Epithelial cell of prostate (primary cell): ENCODE measurements at regions not wholly inside any gene's neighbourhood (a gene's known extent, or its start where the extent isn't known, plus 50 kb on each side); places are given as distances from the start of the nearest gene placed in this dataset.

Source experiments
- DNase-seq: peaks from one replicate; pipeline ENCODE4 v3.0.0-alpha.2; 2011; ENCODE audit warnings: low read depth, low spot score
- H3K27ac ChIP-seq: fragments of 450-650 bp; 2 replicates; pipeline ENCODE4 v1.5.1; 2017; ENCODE audit warnings: mild to moderate bottlenecking

DNA sequence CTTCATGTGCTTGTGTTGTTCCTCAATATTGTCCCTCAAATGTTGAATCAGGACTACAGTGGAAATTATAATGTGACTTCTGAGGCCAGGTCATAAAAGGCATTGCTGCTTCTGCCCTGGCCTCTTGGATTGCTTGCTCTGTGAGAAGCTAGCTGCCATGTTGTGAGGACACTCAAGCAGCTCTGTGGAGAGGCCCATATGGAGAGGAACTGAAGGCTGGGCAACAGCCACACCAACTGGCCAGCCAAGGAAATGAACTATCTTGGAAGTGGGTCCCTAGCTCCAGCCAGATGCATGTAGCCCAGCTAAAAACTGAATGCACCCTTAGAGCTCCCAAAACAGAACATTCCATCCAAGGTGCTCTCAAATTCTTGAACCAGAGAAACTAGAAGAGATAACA lies 282.6 kb downstream of the BMP7 start:
- no peak overlapping the region for H3K27ac ChIP-seq
- DNase-seq = no peak

DNA sequence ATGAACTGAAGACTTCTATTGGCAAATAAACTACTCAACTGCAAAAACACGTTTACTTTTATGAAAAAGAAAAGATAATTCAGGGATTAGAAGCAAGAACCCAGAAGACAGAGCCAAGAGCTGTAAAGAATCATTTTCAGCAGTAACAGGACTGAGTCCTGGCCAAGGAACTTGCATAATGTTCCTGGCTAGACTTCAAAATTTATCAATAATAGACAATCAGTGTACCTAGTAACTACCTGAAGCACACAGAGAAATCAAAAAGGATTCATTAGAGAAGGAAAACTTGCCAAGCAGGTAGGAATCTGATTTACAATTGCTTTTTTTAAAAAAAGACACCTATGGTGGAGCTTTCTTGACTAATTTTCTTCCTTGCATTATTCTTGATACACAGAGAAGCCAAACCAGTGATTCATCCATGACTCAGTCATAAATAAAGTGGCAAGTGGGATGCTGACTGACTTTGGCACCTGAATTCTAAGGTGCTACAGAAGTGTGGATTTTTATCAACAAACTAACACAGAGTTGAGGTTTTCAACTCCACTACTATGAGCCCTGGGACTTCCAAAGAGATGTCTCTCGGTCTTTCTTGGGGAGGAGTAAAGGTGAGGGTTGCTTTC lies 281.3 kb downstream of the BMP7 start:
- DNase-seq = no peak

DNA sequence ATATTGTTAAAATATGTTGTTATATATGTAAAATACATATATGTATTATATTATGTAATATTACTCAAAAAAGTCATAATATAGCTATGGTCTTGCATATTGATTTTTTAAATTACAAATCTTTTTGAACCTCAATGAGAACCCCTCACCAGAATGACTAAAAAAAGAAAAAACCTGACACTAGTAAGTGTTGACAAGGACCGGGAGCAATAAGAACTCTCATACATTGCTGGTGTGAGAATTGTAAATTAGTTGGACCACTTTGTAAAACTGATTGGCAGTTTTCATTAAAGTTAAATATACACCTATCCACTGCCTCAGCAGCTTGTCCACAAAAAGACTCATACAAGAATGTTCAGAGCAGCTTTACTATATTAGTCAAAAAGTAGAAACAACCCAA lies 280.0 kb downstream of the BMP7 start:
- no peak overlapping the region for H3K27ac ChIP-seq
- no peak for DNase-seq

More for the DNA sequence above, 281.3 kb downstream of the BMP7 start:
- no peak overlapping the region for H3K27ac ChIP-seq

DNA sequence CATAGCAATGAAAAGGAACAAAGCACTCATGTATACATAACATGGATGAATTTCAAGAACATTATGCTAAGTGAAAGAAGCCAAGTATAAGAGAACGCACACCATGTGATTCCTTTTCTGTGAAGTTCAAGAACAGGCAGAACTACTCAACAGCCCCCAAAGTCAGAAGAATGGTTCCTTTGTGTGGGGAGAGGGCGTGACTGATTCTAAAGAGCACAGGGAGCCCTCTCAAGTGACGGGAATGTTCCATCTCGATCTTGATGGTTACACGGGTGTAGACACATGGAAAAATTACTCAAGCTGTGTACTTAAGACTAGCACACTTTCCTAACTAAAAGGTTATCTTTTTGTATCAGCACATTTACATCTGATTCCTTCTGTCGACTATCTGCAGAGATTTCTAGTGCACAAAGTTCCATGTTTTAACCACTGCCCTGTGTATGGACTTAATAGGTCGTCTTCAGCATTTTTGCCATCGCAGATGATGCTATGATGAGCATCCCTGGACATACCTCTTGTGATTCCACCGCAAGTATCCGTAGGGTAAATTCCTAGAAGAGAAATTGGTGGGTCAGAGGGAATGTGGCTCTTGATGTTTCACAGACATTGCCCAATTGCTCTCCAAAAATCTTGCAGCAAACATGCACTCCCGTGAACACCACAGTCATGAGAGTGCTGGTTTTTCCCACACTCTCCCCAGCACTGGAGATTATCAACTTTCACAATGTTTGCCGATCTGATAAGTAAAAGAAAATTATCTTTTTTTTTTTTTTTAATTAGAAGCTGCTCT lies 279.3 kb downstream of the BMP7 start:
- no peak overlapping the region for H3K27ac ChIP-seq
- DNase-seq = no peak

DNA sequence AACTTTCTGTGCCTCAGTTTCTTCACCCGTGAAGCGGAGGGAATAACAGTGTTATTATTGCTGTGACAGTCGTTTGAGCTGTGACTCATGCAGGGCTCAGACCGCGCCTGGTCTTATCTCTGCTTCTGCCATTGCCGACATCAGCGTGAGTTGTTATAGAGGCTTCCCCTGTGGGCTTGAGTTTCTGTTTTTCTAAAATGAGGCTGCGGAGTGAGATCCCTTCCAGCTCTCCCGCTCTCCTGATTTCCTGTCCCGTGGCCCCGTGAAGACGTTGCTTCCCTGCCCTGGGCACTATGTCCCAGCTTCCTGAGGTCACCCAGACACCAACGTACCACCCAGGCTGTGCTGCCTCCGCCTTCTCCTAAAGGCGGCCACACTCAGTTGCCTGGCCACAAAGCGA lies 278.5 kb downstream of the BMP7 start:
- no peak for DNase-seq
- H3K27ac ChIP-seq = no peak overlapping the region

DNA sequence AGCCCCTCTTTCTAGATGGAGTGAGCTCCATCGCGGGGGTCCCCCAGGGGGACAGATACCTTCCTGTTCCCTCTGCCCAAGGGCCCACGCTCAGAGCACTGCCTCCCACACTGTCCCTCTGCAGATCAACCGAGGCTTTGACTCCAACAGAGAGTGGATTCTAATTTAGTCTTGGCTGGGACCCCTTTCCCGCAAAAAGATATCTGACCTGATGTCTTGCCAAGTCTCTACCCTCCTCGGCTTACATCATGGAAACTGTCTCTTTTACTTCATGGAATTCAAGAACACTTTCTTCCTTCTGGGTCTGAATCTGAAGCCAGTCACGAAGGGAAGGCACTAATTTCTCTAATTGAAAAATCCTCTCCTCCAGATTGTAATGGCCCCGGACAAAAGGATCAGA lies 278.0 kb downstream of the BMP7 start:
- no peak overlapping the region for H3K27ac ChIP-seq

DNA sequence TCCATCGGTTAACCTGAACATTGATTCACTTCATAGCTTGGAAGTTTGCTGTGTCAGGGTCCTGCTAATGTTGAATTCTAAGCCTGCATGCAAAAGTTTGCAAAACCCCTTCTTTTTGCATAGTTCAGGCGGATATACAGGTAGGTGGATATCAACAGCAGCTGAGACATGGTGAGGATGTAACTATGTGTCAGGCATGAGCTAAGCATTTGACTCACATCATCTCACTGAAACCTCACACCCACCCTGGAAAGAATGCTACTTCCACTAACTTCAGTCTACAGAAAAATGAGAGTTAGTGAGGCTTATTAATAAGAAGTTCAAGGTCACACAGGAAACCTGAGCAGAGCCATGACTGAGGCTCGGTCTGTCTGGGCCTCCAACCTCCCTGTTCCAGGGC lies 276.9 kb downstream of the BMP7 start:
- H3K27ac ChIP-seq = no peak overlapping the region
- no peak for DNase-seq

More for the DNA sequence above, 278.0 kb downstream of the BMP7 start:
- no peak for DNase-seq

DNA sequence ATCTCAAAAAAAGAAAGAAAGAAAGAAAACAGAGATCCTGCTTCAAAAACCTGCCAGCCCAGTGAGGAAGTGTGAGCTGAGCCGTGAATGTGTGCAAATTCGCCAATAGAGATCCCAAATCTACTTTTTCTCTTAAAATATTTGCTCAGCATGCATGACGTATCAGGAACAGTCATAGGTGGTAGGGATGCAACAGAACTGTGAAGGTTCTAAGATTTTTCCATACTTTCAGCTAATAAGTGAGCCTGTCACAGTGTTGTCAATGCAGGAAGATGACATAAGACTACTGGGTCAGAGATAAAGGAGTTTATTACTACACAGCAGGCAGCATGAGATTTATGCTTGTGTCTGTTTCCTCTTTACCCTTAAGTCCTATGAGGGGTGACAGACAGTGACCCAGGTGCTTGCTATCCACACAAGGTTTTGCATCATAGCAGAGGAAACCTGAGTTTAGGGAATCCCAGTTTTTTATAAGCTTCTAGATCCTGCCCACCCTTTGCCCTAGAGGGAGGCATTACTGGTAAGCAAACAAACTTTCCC lies 273.4 kb downstream of the BMP7 start:
- DNase-seq = no peak

DNA sequence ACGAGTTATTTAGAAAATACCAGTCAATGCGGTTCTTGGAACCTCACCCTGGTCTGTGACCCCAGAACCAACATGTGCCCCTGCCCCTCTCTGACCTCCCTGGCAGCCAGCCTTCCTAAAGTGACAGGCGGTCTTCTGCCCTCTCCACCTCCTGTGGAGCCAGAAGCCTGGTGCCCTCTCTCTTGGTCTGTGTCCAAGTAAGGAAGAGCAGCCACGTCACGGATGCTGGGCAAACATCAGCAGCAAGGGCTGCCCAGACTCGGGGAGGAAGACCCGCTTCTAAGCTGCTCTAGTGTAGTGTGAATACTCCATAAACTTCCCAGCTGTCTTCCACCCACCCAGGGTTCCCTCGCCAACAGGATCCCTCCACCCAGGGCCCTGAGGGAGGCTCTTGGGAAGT lies 272.4 kb downstream of the BMP7 start:
- DNase-seq = no peak
- no peak overlapping the region for H3K27ac ChIP-seq

More for the DNA sequence above, 273.4 kb downstream of the BMP7 start:
- no peak overlapping the region for H3K27ac ChIP-seq

DNA sequence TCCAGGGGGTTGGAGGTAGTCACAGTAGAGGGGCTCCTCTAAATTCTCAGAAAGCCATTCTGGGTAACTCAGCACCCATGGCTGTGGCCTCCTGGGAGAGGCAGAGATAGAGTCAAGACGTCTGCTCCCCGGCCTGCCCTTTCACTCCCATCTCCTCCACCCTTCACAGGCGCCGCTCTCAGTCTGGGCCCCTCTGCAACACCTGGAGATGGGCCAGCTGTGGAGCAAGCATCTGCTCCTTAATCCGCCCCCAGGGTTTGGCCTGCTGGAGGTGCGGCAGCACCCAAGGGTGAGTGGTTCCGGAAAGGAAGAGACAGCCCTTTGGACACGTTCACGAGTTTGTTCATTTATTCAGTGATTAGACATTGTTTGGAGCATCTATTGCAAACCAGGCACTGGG lies 271.3 kb downstream of the BMP7 start:
- no peak overlapping the region for H3K27ac ChIP-seq
- DNase-seq = no peak

DNA sequence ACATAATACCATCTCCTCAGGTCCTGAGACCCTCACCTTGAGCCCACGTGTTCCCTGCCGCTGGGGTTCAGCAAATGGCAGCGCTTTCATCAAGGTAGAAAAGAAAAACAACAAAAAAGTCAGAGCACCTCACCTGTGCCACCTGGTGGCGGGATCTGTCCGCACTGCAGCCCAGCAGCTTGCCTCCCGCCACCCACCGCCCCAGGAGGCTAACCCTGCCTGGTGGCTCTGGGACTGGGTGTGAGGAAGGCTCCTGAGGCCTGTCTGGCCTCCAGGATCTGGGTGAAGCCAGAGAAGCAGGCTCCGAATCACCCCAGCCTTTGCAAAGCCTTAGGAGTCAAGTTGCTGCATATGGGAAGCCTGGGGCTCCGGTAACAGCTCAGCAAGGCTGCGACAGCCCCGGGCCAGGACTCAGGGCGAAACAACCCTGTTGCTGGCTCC lies 270.8 kb downstream of the BMP7 start:
- no peak overlapping the region for H3K27ac ChIP-seq
- DNase-seq = no peak

DNA sequence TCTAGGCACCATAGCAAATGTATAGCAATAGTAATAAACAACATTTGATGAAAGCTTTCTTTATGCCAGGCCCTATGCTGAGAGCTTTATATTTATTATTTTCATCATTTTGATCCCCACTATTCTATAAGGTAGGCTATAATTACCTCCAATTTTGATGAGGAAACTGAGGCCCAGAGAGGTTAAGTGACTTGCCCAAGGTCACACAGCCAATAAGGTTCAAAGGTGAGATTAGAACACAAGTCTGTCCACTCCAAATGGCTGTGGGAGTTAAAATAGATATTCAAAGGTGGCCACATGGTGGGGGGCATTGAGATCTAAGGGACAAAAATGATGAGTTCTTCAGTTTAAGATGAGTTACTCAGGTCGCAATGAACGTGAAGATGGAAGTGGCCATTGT lies 269.9 kb downstream of the BMP7 start:
- no peak for DNase-seq
- no peak overlapping the region for H3K27ac ChIP-seq

DNA sequence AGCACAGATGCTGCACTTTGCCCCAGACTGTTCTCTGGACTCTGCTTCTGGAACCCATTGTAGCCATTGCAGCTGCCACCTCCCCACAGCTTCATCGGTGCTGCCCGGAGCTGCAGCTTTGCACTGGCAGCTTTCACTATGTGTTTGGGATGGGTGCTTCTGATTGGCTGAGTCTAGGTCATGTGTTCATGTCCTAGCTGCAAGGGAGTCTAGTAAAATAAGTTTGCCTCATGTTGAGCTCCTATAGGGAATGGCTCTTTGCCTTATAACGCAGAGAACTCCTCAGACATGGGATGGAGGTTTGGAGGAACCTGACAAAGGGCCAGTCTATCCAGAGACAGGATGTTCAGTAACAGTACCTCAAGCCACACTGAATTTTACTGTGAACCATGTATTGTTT lies 268.0 kb downstream of the BMP7 start:
- DNase-seq = no peak

DNA sequence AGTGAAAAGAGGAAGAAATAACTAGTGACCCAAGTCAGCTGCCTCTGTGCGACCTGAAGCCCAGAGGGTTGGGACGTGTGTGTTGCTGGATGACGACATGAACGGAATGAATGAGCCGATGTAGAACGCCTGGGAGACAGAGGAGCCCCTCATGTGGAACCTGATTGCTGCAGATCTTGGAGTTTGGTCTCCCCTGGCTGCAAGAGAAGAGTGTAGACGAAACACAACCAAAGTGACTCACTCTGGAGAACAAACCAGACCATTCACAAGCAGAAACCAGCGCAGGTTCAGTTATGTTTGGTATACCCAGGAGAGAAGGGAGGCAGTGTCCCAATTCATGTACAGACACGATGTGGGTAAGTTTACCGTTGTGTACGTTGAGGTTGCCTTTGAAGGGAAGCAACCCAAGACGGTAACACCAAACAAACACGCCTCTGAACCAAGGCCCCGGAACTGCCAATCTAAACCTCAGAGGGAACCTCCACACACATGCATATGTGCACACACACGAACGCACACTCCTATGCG lies 265.9 kb downstream of the BMP7 start:
- H3K27ac ChIP-seq = no peak overlapping the region
- peak; percentile 87 for DNase-seq

More for the DNA sequence above, 268.0 kb downstream of the BMP7 start:
- H3K27ac ChIP-seq = no peak overlapping the region

DNA sequence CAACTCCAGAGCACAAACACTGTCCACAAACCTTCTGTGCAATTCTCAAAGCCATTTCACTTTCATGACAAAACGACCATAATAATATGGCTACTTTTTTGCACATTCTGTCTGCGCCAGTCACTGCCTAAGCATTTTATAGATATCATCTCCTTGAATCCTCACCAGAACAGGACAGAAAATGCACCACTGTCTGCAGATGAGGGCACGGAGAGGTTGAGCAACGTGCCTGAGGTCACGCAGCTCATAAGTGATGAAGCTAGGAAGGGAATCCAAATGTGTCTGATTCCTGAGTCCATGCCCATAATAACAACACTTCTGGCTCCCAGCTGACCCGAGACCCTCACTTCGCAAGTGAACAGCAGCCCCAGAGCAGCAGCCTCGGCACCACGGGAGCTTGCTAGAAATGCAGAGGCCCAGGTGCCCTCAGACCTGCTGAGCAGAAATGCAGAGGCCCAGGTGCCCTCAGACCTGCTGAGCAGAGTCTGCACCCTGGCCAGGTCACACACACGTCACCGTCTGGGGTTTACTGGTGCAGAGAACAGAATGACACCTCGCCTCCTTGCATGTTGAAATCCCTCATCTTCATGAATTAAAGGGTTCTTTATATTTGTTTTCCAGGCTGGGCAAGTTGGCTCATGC lies 265.2 kb downstream of the BMP7 start:
- no peak overlapping the region for H3K27ac ChIP-seq
- DNase-seq = no peak

DNA sequence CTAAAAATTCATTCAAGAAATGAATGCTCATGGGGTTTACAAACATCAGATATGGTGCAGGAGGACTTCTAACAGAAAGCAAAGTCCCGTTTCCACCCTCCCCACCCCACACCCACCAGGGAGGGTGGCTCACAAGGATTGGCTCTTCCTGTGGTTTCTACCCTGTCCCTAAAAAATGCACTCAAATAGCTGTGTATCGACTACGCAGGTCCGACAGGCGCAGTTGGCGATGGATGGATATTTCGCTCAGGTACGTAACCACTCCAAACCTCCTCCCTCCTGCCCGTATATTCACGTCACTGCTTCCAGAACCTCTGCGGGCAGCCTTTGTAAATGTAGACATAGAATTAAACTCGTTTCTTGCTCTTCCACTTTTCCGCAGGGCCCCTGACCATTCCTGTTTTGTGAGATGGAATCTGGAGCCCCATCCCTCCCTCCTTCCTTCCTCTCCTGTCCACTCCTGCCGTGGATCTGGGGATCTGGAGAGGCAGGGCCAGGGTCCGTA lies 264.3 kb downstream of the BMP7 start:
- no peak for DNase-seq
- H3K27ac ChIP-seq = no peak overlapping the region

DNA sequence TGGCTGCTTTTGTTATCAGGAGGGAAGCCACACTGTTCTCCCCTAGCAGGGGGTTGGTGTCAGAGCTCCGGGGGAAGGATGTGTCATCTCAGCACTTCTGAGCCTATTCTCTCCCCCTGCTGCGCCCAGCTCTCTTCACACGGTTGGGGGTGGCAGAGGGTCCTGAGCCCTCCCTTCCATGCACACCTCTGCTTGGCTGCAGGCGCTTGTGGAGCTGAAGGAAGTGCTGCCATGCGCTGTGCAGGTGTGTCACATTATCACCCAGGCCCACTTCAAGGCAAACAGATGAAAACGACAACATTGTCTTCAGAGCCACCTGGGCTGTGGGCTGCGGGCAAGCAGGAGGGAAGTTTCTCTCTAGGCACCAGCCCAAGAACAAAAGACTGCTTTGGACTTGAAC lies 263.4 kb downstream of the BMP7 start:
- no peak overlapping the region for H3K27ac ChIP-seq
- DNase-seq = no peak

DNA sequence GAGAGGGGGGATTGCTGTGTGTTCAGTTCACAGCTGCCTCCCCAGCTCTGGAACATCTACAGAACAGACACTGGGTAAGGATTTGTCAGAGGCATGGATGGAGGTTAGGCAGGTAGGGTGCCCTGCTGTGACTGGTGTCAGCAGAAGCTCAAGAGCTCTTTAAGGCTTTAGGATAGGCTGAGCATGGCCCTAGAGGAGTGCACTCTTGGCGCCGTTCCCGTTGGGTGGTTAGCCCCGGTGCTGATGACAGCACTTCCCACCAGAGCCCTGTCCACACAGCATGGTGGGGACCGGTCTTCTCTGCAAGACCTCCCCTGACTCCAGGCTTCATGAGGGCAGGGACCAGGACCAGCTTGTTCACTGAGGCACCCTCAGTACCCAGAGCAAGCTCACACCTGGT lies 262.0 kb downstream of the BMP7 start:
- no peak overlapping the region for H3K27ac ChIP-seq
- DNase-seq = no peak

DNA sequence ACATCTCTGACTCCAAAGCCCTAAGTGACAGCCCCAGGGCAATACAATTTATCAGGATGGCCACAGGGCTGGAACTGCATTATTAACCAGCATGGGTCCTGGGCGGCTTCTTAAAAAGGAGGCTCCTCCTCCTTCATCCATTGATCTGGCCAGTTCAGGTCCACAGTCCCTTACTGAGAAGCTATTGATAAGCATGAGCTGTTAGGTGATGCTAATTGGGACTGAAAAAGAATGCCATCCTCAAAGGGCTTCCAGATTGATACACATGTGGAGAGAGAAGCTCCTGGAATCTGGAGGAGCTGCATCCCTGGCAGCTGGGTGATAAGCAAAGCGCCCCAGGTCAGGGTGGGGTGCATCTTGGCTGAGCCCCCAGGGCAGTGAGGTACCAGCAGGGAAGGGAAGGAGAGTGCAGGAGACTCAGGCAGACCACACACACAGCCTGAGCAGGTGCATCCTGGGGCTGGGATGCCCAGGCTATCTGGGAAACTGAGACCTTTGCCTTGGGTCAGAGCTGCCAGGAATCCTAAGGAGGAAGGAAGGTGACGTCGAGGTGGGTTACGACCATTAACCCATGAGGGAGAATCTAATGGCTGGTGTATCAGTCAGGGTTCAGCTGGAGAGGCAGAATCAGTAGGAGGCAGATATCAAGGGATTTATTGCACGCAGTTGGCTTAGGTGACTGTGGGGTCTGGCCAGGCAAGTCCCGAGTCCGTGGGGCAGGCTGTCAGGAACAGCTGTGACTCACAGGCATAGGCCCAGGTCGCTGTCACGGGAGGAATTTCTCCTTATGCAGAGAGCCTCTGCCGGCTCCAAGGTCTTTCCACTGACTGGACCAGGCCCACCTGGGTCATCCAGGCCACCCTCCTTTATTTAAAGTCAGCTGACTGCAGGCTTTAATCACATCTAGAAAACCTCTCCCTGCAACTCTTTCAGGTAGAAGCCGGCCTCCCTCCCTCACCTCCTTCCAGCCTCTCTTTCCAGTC lies 261.2 kb downstream of the BMP7 start:
- H3K27ac ChIP-seq = no peak overlapping the region
- no peak for DNase-seq
